ENCODE measurements at regions not wholly inside any gene's neighbourhood (a gene's known extent, or its start where the extent isn't known, plus 50 kb on each side); places are given as distances from the start of the nearest gene placed in this dataset.
A peak's percentile ranks its signal among the peaks of the same experiment; 100 is the strongest.

DNA sequence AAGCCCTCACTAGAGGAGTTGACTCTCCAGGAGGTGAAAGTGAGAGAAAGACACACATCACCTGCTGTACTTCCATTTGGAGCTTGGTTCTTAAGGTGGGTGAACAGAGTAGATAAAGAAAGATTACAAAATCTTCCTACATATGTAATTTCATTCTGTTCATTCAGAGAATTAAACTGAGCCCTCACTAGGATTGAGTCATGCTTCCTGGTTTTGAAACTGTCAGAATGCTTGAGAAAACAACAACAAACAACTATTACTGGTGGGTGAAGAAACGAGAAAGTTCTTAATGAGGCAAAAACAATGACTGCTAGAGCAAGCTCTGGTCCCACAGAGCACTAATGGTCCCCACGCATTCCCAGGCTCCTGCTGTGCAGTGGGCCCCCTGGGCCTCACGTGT is 841.7 kb downstream of the VRK1 start:
- peak overlapping the region; percentile 26 for H3K27ac Mint-ChIP-seq
- H3K4me1 Mint-ChIP-seq (ENCODE audit: low read depth), result peaks cover 72% of the 10 kb centered on the region
- no peak overlapping the region for H3K4me3 Mint-ChIP-seq
- H3K36me3 Mint-ChIP-seq (ENCODE audit: low read depth), result peaks cover 7% of the 10 kb centered on the region
- no peak for DNase-seq (ENCODE audit: low spot score)
- peaks cover 2% of the 10 kb centered on the region for H3K27me3 Mint-ChIP-seq (ENCODE audit: insufficient read depth)
- intact Hi-C loops (cut with micrococcal nuclease), result loop anchor here (2.0 to 5.0 kb wide), 3 partner anchors 18 to 462 kb away; no protein-coding TSS in a partner anchor
- no peaks in the 10 kb centered on the region for H3K9me3 Mint-ChIP-seq

DNA sequence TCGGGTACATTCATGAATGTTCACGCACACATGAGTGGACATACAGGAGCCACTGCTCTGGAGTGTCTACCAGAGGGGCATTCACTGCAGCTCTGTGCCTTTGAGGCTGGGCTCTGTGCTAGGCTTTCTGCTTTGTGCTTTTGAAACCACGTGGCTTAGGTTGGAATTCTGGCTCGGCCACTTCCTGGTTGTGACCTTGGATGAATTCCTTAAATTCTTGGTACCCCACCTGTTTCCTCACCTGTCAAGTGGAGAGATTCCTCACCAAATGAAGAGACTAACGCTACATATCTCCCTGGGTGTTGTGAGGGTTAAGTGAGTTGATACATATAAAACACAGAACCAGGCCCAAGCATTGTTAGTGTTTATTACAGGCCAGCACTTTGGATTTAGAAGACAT is 842.8 kb downstream of the VRK1 start:
- intact Hi-C loops (cut with micrococcal nuclease), result no loop called here
- no peak for DNase-seq (ENCODE audit: low spot score)
- no peak overlapping the region for H3K4me3 Mint-ChIP-seq
- no peak overlapping the region for H3K27ac Mint-ChIP-seq
- H3K27me3 Mint-ChIP-seq (ENCODE audit: insufficient read depth), result peaks cover 2% of the 10 kb centered on the region
- no peaks in the 10 kb centered on the region for H3K9me3 Mint-ChIP-seq
- H3K36me3 Mint-ChIP-seq (ENCODE audit: low read depth), result peaks cover 7% of the 10 kb centered on the region
- H3K4me1 Mint-ChIP-seq (ENCODE audit: low read depth), result peaks cover 61% of the 10 kb centered on the region

GRCh38 chr14:97641827-97642226 is 844.6 kb downstream of the VRK1 start:
- Mint-ChIP-seq H3K4me3 (no peak overlapping the region), H3K4me1 (ENCODE audit: low read depth) (peaks cover 49% of the 10 kb centered on the region), H3K27ac (no peak overlapping the region), H3K27me3 (ENCODE audit: insufficient read depth) (peaks cover 2% of the 10 kb centered on the region), H3K9me3 (no peaks in the 10 kb centered on the region), H3K36me3 (ENCODE audit: low read depth) (peaks cover 7% of the 10 kb centered on the region)
- intact Hi-C loops (cut with micrococcal nuclease), result no loop called here
- no peak for DNase-seq (ENCODE audit: low spot score)

GRCh38 chr14:97642631-97643030 is 845.4 kb downstream of the VRK1 start:
- DNase-seq (ENCODE audit: low spot score), result no peak
- Mint-ChIP-seq H3K4me1 (ENCODE audit: low read depth) (peaks cover 41% of the 10 kb centered on the region), H3K4me3 (no peak overlapping the region), H3K36me3 (ENCODE audit: low read depth) (peaks cover 4% of the 10 kb centered on the region), H3K27ac (no peak overlapping the region), H3K27me3 (ENCODE audit: insufficient read depth) (peaks cover 2% of the 10 kb centered on the region), H3K9me3 (no peaks in the 10 kb centered on the region)
- intact Hi-C loops (cut with micrococcal nuclease), result no loop called here

DNA sequence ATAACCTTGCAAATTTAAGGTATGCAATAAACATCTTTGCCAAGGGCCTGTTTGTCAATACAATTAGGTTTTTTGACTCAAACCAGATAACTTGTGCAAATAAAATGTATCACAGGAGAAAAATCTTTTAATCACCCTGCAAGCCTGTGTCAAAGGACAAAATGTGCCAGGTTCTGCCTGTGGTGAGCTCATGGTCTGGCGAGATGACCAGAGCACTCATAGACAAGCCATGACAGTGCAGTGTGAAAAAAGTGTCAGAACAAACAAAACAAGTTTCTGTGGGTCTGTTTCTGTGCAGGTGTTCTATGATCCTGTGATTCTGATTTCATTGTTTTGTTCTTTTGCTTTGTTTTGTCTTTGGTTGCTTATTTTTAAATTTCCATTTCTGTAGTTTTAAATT is 847.2 kb downstream of the VRK1 start:
- no peak for DNase-seq (ENCODE audit: low spot score)
- Mint-ChIP-seq H3K27ac (no peak overlapping the region), H3K9me3 (no peaks in the 10 kb centered on the region), H3K27me3 (ENCODE audit: insufficient read depth) (peaks cover 2% of the 10 kb centered on the region), H3K4me3 (no peak overlapping the region), H3K36me3 (ENCODE audit: low read depth) (peaks cover 4% of the 10 kb centered on the region), H3K4me1 (ENCODE audit: low read depth) (peaks cover 24% of the 10 kb centered on the region)
- intact Hi-C loops (cut with micrococcal nuclease), result no loop called here

GRCh38 chr14:97649752-97650151 is 852.6 kb downstream of the VRK1 start:
- Mint-ChIP-seq H3K27ac (no peak overlapping the region), H3K27me3 (ENCODE audit: insufficient read depth) (no peaks in the 10 kb centered on the region)

DNA sequence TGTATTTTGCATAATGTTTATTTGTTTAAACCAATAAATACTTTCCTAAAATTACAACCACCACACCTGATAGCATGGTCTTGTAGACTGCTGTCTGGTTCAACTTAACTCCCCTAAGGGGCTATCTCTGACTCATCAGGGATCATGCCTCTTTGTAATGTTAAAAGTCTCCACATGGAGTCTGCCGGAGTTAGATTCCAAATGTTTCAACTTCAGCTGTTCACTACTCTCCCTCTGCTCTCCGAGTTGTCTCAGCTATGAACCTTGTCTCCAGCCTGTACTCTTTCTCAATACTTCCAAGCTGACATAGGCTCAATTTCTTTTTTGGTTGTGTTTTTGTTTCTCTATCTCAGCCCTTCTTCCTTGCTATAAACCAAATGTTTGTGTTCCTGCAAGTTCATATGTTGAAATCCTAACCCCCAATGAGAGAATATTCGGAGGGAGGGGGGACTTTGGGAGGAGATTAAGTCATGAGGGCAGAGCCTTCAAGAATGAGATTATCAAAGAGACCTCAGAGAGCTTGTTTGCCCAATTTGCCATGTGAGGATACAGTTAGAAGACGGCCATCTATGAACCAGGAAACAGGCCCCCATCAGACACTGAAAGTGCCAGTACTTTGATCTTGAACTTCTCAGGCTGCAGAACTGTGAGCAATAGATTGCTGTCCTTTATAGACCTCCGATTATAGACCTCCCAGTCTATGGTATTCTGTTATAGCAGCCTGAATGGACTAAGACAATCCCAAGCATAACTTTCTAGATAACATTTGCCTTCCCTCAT is 858.2 kb downstream of the VRK1 start:
- Mint-ChIP-seq H3K4me3 (no peak overlapping the region), H3K27me3 (ENCODE audit: insufficient read depth) (no peaks in the 10 kb centered on the region), H3K36me3 (ENCODE audit: low read depth) (no peaks in the 10 kb centered on the region), H3K9me3 (no peaks in the 10 kb centered on the region), H3K4me1 (ENCODE audit: low read depth) (no peaks in the 10 kb centered on the region), H3K27ac (no peak overlapping the region)
- DNase-seq (ENCODE audit: low spot score), result no peak
- intact Hi-C loops (cut with micrococcal nuclease), result no loop called here

More at GRCh38 chr14:97649752-97650151, 852.6 kb downstream of the VRK1 start:
- Mint-ChIP-seq H3K9me3 (no peaks in the 10 kb centered on the region), H3K4me3 (no peak overlapping the region), H3K4me1 (ENCODE audit: low read depth) (no peaks in the 10 kb centered on the region), H3K36me3 (ENCODE audit: low read depth) (no peaks in the 10 kb centered on the region)
- intact Hi-C loops (cut with micrococcal nuclease), result no loop called here
- no peak for DNase-seq (ENCODE audit: low spot score)

- intact Hi-C loops (cut with micrococcal nuclease), result no loop called here
- DNase-seq (ENCODE audit: low spot score), result no peak
Measured at GRCh38 chr14:97657609-97658008, 860.4 kb downstream of the VRK1 start.

GRCh38 chr14:97687944-97688630 is 890.9 kb downstream of the VRK1 start:
- intact Hi-C loops (cut with micrococcal nuclease), result no loop called here
- Mint-ChIP-seq H3K27me3 (ENCODE audit: insufficient read depth) (no peaks in the 10 kb centered on the region), H3K36me3 (ENCODE audit: low read depth) (peaks cover 2% of the 10 kb centered on the region), H3K27ac (no peak overlapping the region), H3K9me3 (peaks cover 9% of the 10 kb centered on the region), H3K4me3 (no peak overlapping the region), H3K4me1 (ENCODE audit: low read depth) (peaks cover 20% of the 10 kb centered on the region)
- no peak for DNase-seq (ENCODE audit: low spot score)

More at GRCh38 chr14:97657609-97658008, 860.4 kb downstream of the VRK1 start:
- H3K27me3 Mint-ChIP-seq (ENCODE audit: insufficient read depth), result peaks cover 2% of the 10 kb centered on the region
- no peaks in the 10 kb centered on the region for H3K9me3 Mint-ChIP-seq
- no peaks in the 10 kb centered on the region for H3K36me3 Mint-ChIP-seq (ENCODE audit: low read depth)
- no peaks in the 10 kb centered on the region for H3K4me1 Mint-ChIP-seq (ENCODE audit: low read depth)
- H3K4me3 Mint-ChIP-seq, result no peak overlapping the region
- no peak overlapping the region for H3K27ac Mint-ChIP-seq

DNA sequence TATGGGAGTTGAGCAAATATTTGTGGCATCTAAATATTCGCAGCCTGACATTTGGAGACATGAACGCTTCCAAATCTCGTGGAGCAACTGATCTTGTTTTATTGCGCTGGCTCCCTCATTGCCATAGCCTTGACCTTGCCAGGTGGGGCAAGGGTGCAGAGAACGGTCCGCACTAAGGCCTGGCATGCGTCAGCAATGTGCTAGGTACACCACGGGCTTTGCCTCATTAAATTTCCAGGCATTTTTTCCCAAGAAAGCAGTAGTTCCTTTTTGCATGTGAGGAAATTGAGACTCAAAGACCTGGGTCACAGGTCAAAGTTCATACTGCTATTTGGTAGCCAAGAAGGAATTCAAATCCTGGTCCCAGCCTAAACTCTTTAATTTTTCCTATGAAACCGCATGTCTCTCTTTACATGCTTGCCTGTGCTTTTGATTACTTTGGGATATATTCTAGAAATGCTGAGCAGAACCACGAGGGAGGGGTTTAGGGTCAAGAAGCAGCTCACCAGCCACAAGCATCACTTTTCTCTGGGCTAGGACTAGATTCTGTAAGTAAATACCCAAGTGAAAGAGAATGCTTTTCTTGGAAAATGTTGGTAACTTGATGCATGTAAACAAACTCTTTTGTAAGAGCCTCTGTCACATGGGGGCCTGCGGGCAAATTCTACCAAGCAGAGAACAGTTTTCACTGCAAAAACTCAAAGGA is 891.6 kb downstream of the VRK1 start:
- Mint-ChIP-seq H3K4me1 (ENCODE audit: low read depth) (peaks cover 20% of the 10 kb centered on the region), H3K4me3 (no peak overlapping the region), H3K27me3 (ENCODE audit: insufficient read depth) (peaks cover 2% of the 10 kb centered on the region), H3K36me3 (ENCODE audit: low read depth) (peaks cover 2% of the 10 kb centered on the region), H3K27ac (no peak overlapping the region), H3K9me3 (peaks cover 9% of the 10 kb centered on the region)
- DNase-seq (ENCODE audit: low spot score), result no peak
- intact Hi-C loops (cut with micrococcal nuclease), result no loop called here

- H3K4me3 Mint-ChIP-seq, result no peak overlapping the region
- H3K9me3 Mint-ChIP-seq, result peaks cover 15% of the 10 kb centered on the region
Measured at GRCh38 chr14:97692084-97692483, 894.9 kb downstream of the VRK1 start.

GRCh38 chr14:97695456-97695981 is 898.3 kb downstream of the VRK1 start:
- peaks cover 2% of the 10 kb centered on the region for H3K27me3 Mint-ChIP-seq (ENCODE audit: insufficient read depth)
- peaks cover 15% of the 10 kb centered on the region for H3K36me3 Mint-ChIP-seq (ENCODE audit: low read depth)
- H3K4me3 Mint-ChIP-seq, result no peak overlapping the region
- H3K9me3 Mint-ChIP-seq, result peaks cover 26% of the 10 kb centered on the region
- intact Hi-C loops (cut with micrococcal nuclease), result loop anchor here (5.0 kb wide), 1 partner anchor 73 kb away; no protein-coding TSS in a partner anchor
- no peak for DNase-seq (ENCODE audit: low spot score)
- H3K4me1 Mint-ChIP-seq (ENCODE audit: low read depth), result peaks cover 49% of the 10 kb centered on the region
- no peak overlapping the region for H3K27ac Mint-ChIP-seq

More at GRCh38 chr14:97692084-97692483, 894.9 kb downstream of the VRK1 start:
- intact Hi-C loops (cut with micrococcal nuclease), result no loop called here
- Mint-ChIP-seq H3K36me3 (ENCODE audit: low read depth) (peaks cover 6% of the 10 kb centered on the region), H3K27me3 (ENCODE audit: insufficient read depth) (peaks cover 2% of the 10 kb centered on the region), H3K4me1 (ENCODE audit: low read depth) (peaks cover 25% of the 10 kb centered on the region), H3K27ac (no peak overlapping the region)
- no peak for DNase-seq (ENCODE audit: low spot score)
